Caco-2 (cell line): ENCODE measurements at regions not wholly inside any gene's neighbourhood (a gene's known extent, or its start where the extent isn't known, plus 50 kb on each side); places are given as distances from the start of the nearest gene placed in this dataset.

Experiments
- BruUV-seq: library from RNA; stranded (reverse); fragments of 400-500 nt; replicated peaks from 2 replicates; lab custom pipeline; 2021; lab: Mats Ljungman, UMichigan
- CTCF ChIA-PET: fragments of 300-600 bp; sonication (Branson Sonifier 250); formaldehyde crosslinking; loops from one replicate; lab custom pipeline; 2022; ENCODE audit warnings: antibody characterized with exemption; lab: Charles Lee
- POLR2A ChIA-PET: fragments of 300-600 bp; sonication (Branson Sonifier 250); formaldehyde crosslinking; loops from one replicate; lab custom pipeline; 2022; ENCODE audit warnings: antibody characterized with exemption; lab: Charles Lee
- DNase-seq, 2 experiments: peaks; one replicate each; pipeline versions ENCODE4 v3.0.0 to v3.0.0-alpha.2; 2020 to 2022
- H3K27me3 ChIP-seq: replicated peaks from 2 replicates; pipeline ENCODE4 v1.6.0; 2011; ENCODE audit warnings: low read length; ENCODE audit not compliant: control insufficient read depth, insufficient read depth
- H3K36me3 ChIP-seq: 2 replicates; pipeline ENCODE4 v1.5.1; 2011; ENCODE audit warnings: low read length; ENCODE audit not compliant: control insufficient read depth, insufficient read depth
- H3K4me1 ChIP-seq: fragments of 250-450 bp; sonication (Bioruptor Pico); 2 replicates; pipeline ENCODE4 v1.5.1; 2020; ENCODE audit warnings: mild to moderate bottlenecking
- H3K4me3 ChIP-seq: 2 replicates; pipeline ENCODE4 v1.5.1; 2011; ENCODE audit warnings: low read depth, mild to moderate bottlenecking, control low read depth, low read length
- H3K9me3 ChIP-seq: fragments of 250-450 bp; sonication (Bioruptor Pico); 2 replicates; pipeline ENCODE4 v1.5.1; 2020; ENCODE audit warnings: mild to moderate bottlenecking, moderate library complexity
- H3K27ac Mint-ChIP-seq: one replicate; pipeline ENCODE4 v1.8.0; 2022; ENCODE audit warnings: mixed read lengths; ENCODE audit not compliant: unreplicated experiment
- H3K27me3 Mint-ChIP-seq: one replicate; pipeline ENCODE4 v1.8.0; 2022; ENCODE audit warnings: mixed read lengths; ENCODE audit not compliant: insufficient read depth, unreplicated experiment
- H3K36me3 Mint-ChIP-seq: one replicate; pipeline ENCODE4 v1.8.0; 2022; ENCODE audit warnings: mild to moderate bottlenecking, mixed read lengths; ENCODE audit not compliant: insufficient read depth, unreplicated experiment
- H3K4me1 Mint-ChIP-seq: one replicate; pipeline ENCODE4 v1.8.0; 2022; ENCODE audit warnings: low read depth, mixed read lengths; ENCODE audit not compliant: unreplicated experiment
- H3K4me3 Mint-ChIP-seq: one replicate; pipeline ENCODE4 v1.8.0; 2022; ENCODE audit warnings: mild to moderate bottlenecking, moderate library complexity, mixed read lengths; ENCODE audit not compliant: unreplicated experiment
- H3K9me3 Mint-ChIP-seq: one replicate; pipeline ENCODE4 v1.8.0; 2022; ENCODE audit warnings: mixed read lengths; ENCODE audit not compliant: unreplicated experiment
- intact Hi-C: fragments of 100-400 bp; cut with micrococcal nuclease; formaldehyde crosslinking; loops from one replicate; pipeline ENCODE4 v1.10.0; 2022; ENCODE audit not compliant: unreplicated experiment
- TF ChIP-seq, protein P1 (sequence below), 2 experiments: fragments of 200-600 bp in 1 of 2; IDR thresholded peaks; 1 replicate in 1 of 2; 2 replicates in 1 of 2; pipeline versions ENCODE4 v1.5.1 to v1.8.0; 2011 to 2022; ENCODE audit warnings: antibody characterized with exemption in 1 of 2, control low read depth in 1 of 2, inconsistent platforms in 1 of 2, low read depth in 1 of 2, low read length in 1 of 2, mild to moderate bottlenecking in 1 of 2, moderate library complexity in 1 of 2; ENCODE audit not compliant: insufficient read depth in 1 of 2, severe bottlenecking in 1 of 2, unreplicated experiment in 1 of 2

DNA sequence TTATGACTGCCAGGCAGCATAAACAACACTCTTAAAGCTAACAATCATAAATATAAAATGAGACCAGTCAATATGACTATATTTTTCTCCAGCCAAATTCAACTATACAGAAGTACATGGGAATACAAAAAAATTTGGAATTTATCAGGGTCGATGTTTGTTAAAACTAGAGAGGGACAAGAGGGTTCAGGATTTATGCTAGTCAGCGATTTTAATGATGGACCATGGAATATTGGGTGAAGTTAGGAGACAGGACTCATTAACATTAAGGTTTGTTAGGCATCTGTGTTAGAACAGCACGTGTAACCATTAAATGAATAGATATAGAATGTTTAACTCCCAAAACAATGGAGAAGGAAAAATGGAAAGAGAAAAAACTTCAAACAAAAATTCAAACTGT is 146.2 kb downstream of the SEM1 start:
- H3K4me1 Mint-ChIP-seq = no peaks in the 10 kb centered on the region
- no peaks in the 10 kb centered on the region for H3K4me1 ChIP-seq
- no peaks in the 10 kb centered on the region for H3K27me3 ChIP-seq
- no peak for DNase-seq
- TF ChIP-seq, protein P1, sequence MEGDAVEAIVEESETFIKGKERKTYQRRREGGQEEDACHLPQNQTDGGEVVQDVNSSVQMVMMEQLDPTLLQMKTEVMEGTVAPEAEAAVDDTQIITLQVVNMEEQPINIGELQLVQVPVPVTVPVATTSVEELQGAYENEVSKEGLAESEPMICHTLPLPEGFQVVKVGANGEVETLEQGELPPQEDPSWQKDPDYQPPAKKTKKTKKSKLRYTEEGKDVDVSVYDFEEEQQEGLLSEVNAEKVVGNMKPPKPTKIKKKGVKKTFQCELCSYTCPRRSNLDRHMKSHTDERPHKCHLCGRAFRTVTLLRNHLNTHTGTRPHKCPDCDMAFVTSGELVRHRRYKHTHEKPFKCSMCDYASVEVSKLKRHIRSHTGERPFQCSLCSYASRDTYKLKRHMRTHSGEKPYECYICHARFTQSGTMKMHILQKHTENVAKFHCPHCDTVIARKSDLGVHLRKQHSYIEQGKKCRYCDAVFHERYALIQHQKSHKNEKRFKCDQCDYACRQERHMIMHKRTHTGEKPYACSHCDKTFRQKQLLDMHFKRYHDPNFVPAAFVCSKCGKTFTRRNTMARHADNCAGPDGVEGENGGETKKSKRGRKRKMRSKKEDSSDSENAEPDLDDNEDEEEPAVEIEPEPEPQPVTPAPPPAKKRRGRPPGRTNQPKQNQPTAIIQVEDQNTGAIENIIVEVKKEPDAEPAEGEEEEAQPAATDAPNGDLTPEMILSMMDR (IDR thresholded peaks at IDR 0.05; ENCODE audit: insufficient read depth in 1 of 2, low read depth in 1 of 2, low read length in 1 of 2, severe bottlenecking in 1 of 2, unreplicated experiment in 1 of 2) = no peak
- H3K9me3 ChIP-seq = no peaks in the 10 kb centered on the region
- BruUV-seq = no TSS peak
- H3K9me3 Mint-ChIP-seq = no peaks in the 10 kb centered on the region
- no peaks in the 10 kb centered on the region for H3K36me3 Mint-ChIP-seq
- H3K36me3 ChIP-seq = no peaks in the 10 kb centered on the region
- H3K27me3 Mint-ChIP-seq = peaks cover 6% of the 10 kb centered on the region
- ChIA-PET POLR2A (no interaction called here), CTCF (no interaction called here)
- no peak overlapping the region for H3K4me3 Mint-ChIP-seq
- intact Hi-C loops = no loop called here
- no peak overlapping the region for H3K27ac Mint-ChIP-seq
- H3K4me3 ChIP-seq = no peak overlapping the region

DNA sequence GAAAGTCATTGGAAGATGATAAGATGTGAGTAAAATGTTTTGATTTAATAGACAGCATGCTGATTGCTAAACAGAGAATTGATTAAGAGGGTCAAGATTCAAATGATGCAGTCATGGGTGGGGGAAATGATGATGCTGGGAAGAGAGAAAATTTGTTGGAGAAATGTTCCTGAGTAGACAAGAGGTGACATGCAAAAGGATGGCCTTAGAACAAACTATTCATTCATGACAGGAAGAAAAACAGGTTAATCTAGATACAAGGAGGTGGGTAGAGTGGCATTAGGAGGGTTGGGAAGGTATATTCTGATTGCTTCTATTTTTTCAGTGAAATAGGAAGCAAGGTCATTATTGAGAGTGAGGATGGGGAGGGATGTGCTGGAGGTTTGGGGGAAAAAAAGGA is 146.7 kb downstream of the SEM1 start:
- Mint-ChIP-seq H3K27me3 (peaks cover 4% of the 10 kb centered on the region), H3K4me1 (no peaks in the 10 kb centered on the region), H3K36me3 (no peaks in the 10 kb centered on the region), H3K27ac (no peak overlapping the region), H3K9me3 (no peaks in the 10 kb centered on the region), H3K4me3 (no peak overlapping the region)
- POLR2A ChIA-PET = no interaction called here
- BruUV-seq = no TSS peak
- no peak for DNase-seq
- no peaks in the 10 kb centered on the region for H3K27me3 ChIP-seq
- TF ChIP-seq, protein P1 (IDR thresholded peaks at IDR 0.05; ENCODE audit: insufficient read depth in 1 of 2, low read depth in 1 of 2, low read length in 1 of 2, severe bottlenecking in 1 of 2, unreplicated experiment in 1 of 2) = no peak
- no peak overlapping the region for H3K4me3 ChIP-seq
- H3K9me3 ChIP-seq = no peaks in the 10 kb centered on the region
- intact Hi-C loops = no loop called here
- no peaks in the 10 kb centered on the region for H3K36me3 ChIP-seq
- H3K4me1 ChIP-seq = no peaks in the 10 kb centered on the region
- CTCF ChIA-PET = no interaction called here

DNA sequence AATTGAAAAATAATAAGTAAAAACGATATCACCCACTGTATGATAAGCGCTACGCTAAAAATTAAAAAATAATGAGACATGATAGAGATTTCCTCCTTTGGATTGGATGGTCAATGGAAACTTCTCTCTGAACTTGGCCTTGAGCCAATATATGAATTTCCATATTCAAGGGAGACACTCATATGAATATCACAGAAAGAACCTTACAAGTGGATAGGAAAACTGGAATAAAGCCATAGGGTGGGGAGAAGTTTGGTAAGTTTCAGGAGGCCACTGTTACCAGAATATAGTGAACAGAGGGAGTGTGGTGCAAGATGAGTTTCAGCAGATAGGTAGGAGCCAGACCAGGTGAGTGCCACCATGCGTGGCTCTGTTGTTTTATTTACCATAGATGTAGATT is 147.2 kb downstream of the SEM1 start:
- no peaks in the 10 kb centered on the region for H3K36me3 ChIP-seq
- H3K4me3 Mint-ChIP-seq = no peak overlapping the region
- no peaks in the 10 kb centered on the region for H3K27me3 ChIP-seq
- no peaks in the 10 kb centered on the region for H3K9me3 Mint-ChIP-seq
- intact Hi-C loops = no loop called here
- ChIA-PET POLR2A (no interaction called here), CTCF (no interaction called here)
- TF ChIP-seq, protein P1 (IDR thresholded peaks at IDR 0.05; ENCODE audit: insufficient read depth in 1 of 2, low read depth in 1 of 2, low read length in 1 of 2, severe bottlenecking in 1 of 2, unreplicated experiment in 1 of 2) = no peak
- no peaks in the 10 kb centered on the region for H3K4me1 ChIP-seq
- H3K36me3 Mint-ChIP-seq = no peaks in the 10 kb centered on the region
- no peak for DNase-seq
- H3K27me3 Mint-ChIP-seq = peaks cover 4% of the 10 kb centered on the region
- H3K4me1 Mint-ChIP-seq = no peaks in the 10 kb centered on the region
- BruUV-seq = no TSS peak
- no peak overlapping the region for H3K4me3 ChIP-seq
- H3K9me3 ChIP-seq = no peaks in the 10 kb centered on the region
- H3K27ac Mint-ChIP-seq = no peak overlapping the region
